ENCODE measurements at regions not wholly inside any gene's neighbourhood (a gene's known extent, or its start where the extent isn't known, plus 50 kb on each side); places are given as distances from the start of the nearest gene placed in this dataset.

DNA sequence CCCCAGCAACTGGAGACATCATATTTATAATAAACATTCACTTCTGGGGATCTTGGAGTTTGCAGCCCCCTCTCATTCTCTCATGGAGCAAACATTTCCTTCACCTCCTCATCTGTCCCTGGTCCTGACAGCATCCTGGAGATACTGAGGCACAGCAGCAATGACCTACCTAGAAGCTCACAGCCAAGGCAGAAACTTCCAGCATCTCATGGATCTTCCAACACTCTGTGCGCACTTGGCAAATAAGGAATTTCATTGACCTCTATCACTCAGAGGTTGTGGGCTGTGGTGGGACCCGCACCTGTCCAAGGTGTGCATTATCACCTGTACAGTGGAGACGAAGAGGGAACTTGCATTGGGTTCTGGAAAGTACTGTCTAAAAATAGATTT is 109.8 kb downstream of the GGTLC2 start:
- intact Hi-C loops (cut with micrococcal nuclease), result no loop called here
- H3K36me3 Mint-ChIP-seq, result no peaks in the 10 kb centered on the region
- no peak for DNase-seq
- ATAC-seq, result no peak
- 92% methylated on average over 3 of the region's 3 CpGs for WGBS (ENCODE audit: insufficient coverage)
- no peak overlapping the region for H3K27ac ChIP-seq (ENCODE audit: low read length)
- no peaks in the 10 kb centered on the region for H3K36me3 ChIP-seq (ENCODE audit: control insufficient read depth, insufficient read depth, low read length)
- H3K4me3 ChIP-seq (ENCODE audit: low read length), result no peak overlapping the region
- no peaks in the 10 kb centered on the region for H3K27me3 ChIP-seq (ENCODE audit: control insufficient read depth, insufficient read depth, low read length)
- no peaks in the 10 kb centered on the region for H3K9me3 Mint-ChIP-seq
- H3K4me1 Mint-ChIP-seq, result peaks cover 71 to 82% of the 10 kb centered on the region in 2 donors
- peak overlapping the region; percentile 29 for H3K4me3 Mint-ChIP-seq
- no peak for TF ChIP-seq CTCF (IDR thresholded peaks at IDR 0.05)
- no peaks in the 10 kb centered on the region for H3K27me3 Mint-ChIP-seq (ENCODE audit: low read depth in 2 of 2)
- H3K27ac Mint-ChIP-seq, result peak overlapping the region; percentile 94 to 97
- H3K9me3 ChIP-seq (ENCODE audit: control insufficient read depth, insufficient read depth, low read length), result no peaks in the 10 kb centered on the region
- H3K4me1 ChIP-seq (ENCODE audit: control insufficient read depth, insufficient read depth, low read length), result peaks cover 70% of the 10 kb centered on the region

GRCh38 chr22:22754961-22755777 is 110.8 kb downstream of the GGTLC2 start:
- H3K4me3 ChIP-seq (ENCODE audit: low read length), result no peak overlapping the region
- peak overlapping the region; percentile 67 for H3K4me3 Mint-ChIP-seq
- peaks cover 69% of the 10 kb centered on the region for H3K4me1 ChIP-seq (ENCODE audit: control insufficient read depth, insufficient read depth, low read length)
- peak overlapping the region; percentile 94 to 97 for H3K27ac Mint-ChIP-seq
- peaks cover 71 to 83% of the 10 kb centered on the region in 2 donors for H3K4me1 Mint-ChIP-seq
- intact Hi-C loops (cut with micrococcal nuclease), result loop anchor here (5.0 kb wide), 1 partner anchor 382 kb away; no protein-coding TSS in a partner anchor
- H3K36me3 ChIP-seq (ENCODE audit: control insufficient read depth, insufficient read depth, low read length), result no peaks in the 10 kb centered on the region
- no peaks in the 10 kb centered on the region for H3K27me3 Mint-ChIP-seq (ENCODE audit: low read depth in 2 of 2)
- 70% methylated on average over 8 of the region's 8 CpGs for WGBS (ENCODE audit: insufficient coverage)
- H3K36me3 Mint-ChIP-seq, result no peaks in the 10 kb centered on the region
- no peaks in the 10 kb centered on the region for H3K9me3 ChIP-seq (ENCODE audit: control insufficient read depth, insufficient read depth, low read length)
- H3K27me3 ChIP-seq (ENCODE audit: control insufficient read depth, insufficient read depth, low read length), result no peaks in the 10 kb centered on the region
- no peaks in the 10 kb centered on the region for H3K9me3 Mint-ChIP-seq
- peak in 1 of 2 donors; percentile 19 for DNase-seq
- TF ChIP-seq CTCF (IDR thresholded peaks at IDR 0.05), result no peak
- peak overlapping the region; percentile 60 for H3K27ac ChIP-seq (ENCODE audit: low read length)
- ATAC-seq, result no peak

DNA sequence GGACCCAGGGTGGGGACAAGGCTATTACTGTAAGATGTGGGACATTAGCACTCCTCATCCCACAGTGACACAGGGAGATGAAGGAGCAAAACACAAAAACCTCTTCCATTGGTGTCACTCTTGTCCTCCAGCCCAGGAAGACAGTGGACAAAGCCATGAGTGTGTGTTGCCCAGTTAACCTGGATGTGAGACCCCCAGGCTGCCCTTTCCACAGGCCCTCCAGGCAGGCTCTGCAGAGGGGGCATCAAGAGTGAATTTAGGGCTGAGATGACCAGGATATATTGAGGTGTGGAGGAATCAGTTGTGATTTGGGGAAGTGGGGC is 111.3 kb downstream of the GGTLC2 start:
- no peak overlapping the region for H3K4me3 ChIP-seq (ENCODE audit: low read length)
- no peaks in the 10 kb centered on the region for H3K9me3 ChIP-seq (ENCODE audit: control insufficient read depth, insufficient read depth, low read length)
- TF ChIP-seq CTCF (IDR thresholded peaks at IDR 0.05), result no peak
- no peaks in the 10 kb centered on the region for H3K36me3 Mint-ChIP-seq
- H3K27ac Mint-ChIP-seq, result peak overlapping the region; percentile 94 to 97
- peaks cover 73% of the 10 kb centered on the region for H3K4me1 ChIP-seq (ENCODE audit: control insufficient read depth, insufficient read depth, low read length)
- peak overlapping the region; percentile 60 for H3K4me3 Mint-ChIP-seq
- H3K36me3 ChIP-seq (ENCODE audit: control insufficient read depth, insufficient read depth, low read length), result no peaks in the 10 kb centered on the region
- ATAC-seq (no peak), DNase-seq (peak in 1 of 2 donors; percentile 12)
- H3K9me3 Mint-ChIP-seq, result no peaks in the 10 kb centered on the region
- peaks cover 73 to 86% of the 10 kb centered on the region in 2 donors for H3K4me1 Mint-ChIP-seq
- intact Hi-C loops (cut with micrococcal nuclease), result loop anchor here (5.0 kb wide), 1 partner anchor 382 kb away; no protein-coding TSS in a partner anchor
- no peaks in the 10 kb centered on the region for H3K27me3 Mint-ChIP-seq (ENCODE audit: low read depth in 2 of 2)
- H3K27ac ChIP-seq (ENCODE audit: low read length), result peak overlapping the region; percentile 60
- no peaks in the 10 kb centered on the region for H3K27me3 ChIP-seq (ENCODE audit: control insufficient read depth, insufficient read depth, low read length)
